GM18907 (cell line): ENCODE measurements at regions not wholly inside any gene's neighbourhood (a gene's known extent, or its start where the extent isn't known, plus 50 kb on each side); places are given as distances from the start of the nearest gene placed in this dataset.

Experiments used
- ATAC-seq: cut with Tn5 transposase; IDR thresholded peaks from one replicate; pipeline ENCODE4 v1.9.1; 2021; ENCODE audit warnings: mild to moderate bottlenecking, moderate library complexity; ENCODE audit not compliant: unreplicated experiment

GRCh38 chr21:33155005-33155404, 74.7 kb upstream of the IFNAR2 start:
- ATAC-seq: no peak

DNA sequence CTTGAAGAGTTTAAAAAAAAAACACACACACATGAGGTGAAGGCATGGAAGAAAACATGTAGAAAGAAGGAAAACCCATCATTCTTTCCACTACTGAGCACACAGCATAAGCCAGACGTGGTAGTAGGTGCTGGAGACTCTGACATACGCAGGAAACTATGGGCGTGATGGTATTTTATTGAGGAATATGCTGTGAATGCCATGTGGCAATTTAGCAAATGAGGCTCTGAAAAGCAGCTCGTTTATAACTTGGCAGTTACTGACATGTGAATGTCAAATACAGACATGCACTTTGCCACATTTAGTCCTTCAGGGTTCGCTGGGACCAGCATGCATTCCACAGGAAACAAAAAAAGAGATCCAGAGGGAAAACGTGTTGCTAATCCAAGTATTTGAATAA, 74.3 kb upstream of the IFNAR2 start:
- ATAC-seq: no peak

DNA sequence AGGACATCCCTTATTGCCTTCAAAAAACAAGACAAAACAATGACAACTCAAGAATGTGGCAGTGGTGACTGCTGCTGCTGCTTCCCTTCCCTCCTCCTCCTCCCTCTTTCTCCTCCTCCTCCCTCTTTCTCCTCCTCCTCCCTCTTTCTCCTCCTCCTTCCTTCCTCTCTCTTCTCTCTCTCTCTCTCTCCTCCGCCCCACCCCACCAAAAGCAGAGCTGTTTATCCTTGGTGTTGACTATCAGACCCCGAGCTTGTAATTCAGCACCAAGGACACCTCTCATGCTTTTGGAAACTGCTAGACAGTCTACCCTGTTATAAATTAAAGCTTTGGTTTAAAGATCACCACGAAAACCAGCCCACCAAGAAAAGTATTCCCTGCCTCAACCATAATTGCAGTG, 72.4 kb upstream of the IFNAR2 start:
- no peak for ATAC-seq

- ATAC-seq: no peak
Measured at GRCh38 chr21:33158654-33159053, 71.1 kb upstream of the IFNAR2 start.

DNA sequence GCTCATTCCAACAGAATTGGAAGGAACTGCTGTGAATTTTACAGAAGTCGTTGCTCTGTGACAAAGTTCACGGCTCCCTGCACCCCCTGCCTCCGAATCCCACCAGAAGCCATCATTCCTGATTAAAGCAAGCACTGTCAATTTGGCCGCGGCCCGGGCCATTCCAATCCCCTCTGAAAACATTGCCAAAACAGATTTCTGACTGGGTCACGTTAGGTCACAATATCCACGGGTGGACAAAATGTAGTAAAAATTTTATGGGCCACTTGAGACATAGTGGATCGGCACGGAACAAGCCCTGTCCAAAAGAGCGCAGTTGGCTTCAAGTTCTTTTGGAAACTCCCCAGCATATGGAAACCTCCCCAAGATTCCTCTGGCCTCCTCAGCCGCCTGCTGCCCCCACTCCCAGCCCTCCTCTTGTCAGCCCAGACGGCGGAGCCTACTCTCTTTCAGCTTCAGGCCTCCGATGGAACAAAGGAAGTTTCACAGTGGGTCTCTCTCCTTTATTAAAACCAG, 67.2 kb upstream of the IFNAR2 start:
- no peak for ATAC-seq

DNA sequence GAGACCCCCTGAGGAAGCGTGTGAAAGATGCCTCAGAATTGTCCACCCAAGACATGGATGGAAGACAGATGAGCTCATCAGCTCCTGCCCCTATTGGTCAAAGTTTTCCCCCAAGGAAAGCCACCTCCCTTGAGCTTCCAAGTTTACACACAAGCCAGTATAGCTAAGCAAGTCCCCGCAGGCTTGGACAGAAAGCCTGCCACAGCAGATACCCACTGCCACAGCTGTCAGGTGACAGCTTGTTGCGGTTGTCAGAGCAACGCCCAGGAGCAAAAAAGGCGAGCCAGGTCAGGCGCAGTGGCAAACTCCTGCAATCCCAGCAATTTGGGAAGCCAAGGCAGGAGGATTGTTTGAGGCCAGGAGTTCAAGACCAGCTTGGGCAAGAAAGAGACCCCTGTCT, 60.9 kb upstream of the IFNAR2 start:
- no peak for ATAC-seq

DNA sequence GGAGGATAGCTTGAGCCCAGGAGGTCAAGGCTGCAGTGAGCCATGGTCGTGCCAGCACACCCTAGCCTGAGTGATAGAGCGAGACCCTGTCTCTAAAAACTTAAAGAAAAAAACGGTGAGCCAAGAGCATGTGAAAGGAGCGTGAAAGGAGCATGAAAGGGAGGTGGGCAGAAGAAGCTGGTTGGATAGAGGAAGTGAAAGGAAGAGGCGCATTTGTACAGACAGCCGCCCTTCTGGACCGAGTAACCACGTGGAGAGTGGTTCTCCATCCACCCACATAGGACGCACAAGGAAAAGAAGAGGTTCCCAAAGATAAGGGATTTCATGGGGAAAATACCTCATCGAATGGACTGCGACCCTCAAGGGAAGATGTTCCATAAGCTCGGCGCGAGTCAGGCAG, 60.4 kb upstream of the IFNAR2 start:
- no peak for ATAC-seq

GRCh38 chr21:33171616-33172169, 58.0 kb upstream of the IFNAR2 start:
- no peak for ATAC-seq

DNA sequence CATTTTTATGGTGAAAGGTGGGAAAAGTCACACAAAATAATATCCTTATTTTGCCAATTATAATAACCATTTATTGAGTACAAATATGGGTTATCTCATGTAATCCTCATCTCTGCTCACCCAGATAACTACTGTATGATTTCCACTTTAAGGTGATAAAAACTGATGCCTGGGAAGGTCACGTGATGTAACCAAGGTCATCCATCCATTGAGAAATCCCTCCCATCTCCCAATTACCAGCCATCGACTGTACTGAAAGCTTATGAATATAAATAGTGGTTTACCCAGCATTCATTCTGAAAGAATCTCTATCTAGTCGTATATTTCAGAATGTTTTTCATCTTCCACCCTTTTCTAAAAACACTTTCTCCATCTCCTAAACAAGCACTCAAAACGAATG, 55.0 kb upstream of the IFNAR2 start:
- ATAC-seq: no peak
